ENCODE measurements at regions not wholly inside any gene's neighbourhood (a gene's known extent, or its start where the extent isn't known, plus 50 kb on each side); places are given as distances from the start of the nearest gene placed in this dataset.

- no peak for TF ChIP-seq CTCF (IDR thresholded peaks at IDR 0.05; ENCODE audit: unreplicated experiment)
- DNase-seq (ENCODE audit: low spot score in 2 of 2, unreplicated experiment in 2 of 2) = no peak
- H3K27me3 Mint-ChIP-seq (ENCODE audit: low read depth) = no peaks in the 10 kb centered on the region
- no peak overlapping the region for H3K27ac Mint-ChIP-seq
- H3K4me1 Mint-ChIP-seq = peaks cover 17% of the 10 kb centered on the region
- H3K4me3 Mint-ChIP-seq = no peak overlapping the region
- peaks cover 12% of the 10 kb centered on the region for H3K9me3 Mint-ChIP-seq
- H3K36me3 Mint-ChIP-seq = no peaks in the 10 kb centered on the region
Observed at GRCh38 chr14:61941421-61942150, 179.4 kb downstream of the SNAPC1 start.

- no peak overlapping the region for H3K27ac Mint-ChIP-seq
- peaks cover 12% of the 10 kb centered on the region for H3K9me3 Mint-ChIP-seq
- H3K36me3 Mint-ChIP-seq = no peaks in the 10 kb centered on the region
- no peaks in the 10 kb centered on the region for H3K4me1 Mint-ChIP-seq
- H3K27me3 Mint-ChIP-seq (ENCODE audit: low read depth) = no peaks in the 10 kb centered on the region
- DNase-seq (ENCODE audit: low spot score in 2 of 2, unreplicated experiment in 2 of 2) = no peak
- no peak for TF ChIP-seq CTCF (IDR thresholded peaks at IDR 0.05; ENCODE audit: unreplicated experiment)
- no peak overlapping the region for H3K4me3 Mint-ChIP-seq
Observed at GRCh38 chr14:61948376-61948775, 186.2 kb downstream of the SNAPC1 start.

- H3K27me3 Mint-ChIP-seq (ENCODE audit: low read depth) = no peaks in the 10 kb centered on the region
- no peaks in the 10 kb centered on the region for H3K36me3 Mint-ChIP-seq
- H3K27ac Mint-ChIP-seq = no peak overlapping the region
- peaks cover 2% of the 10 kb centered on the region for H3K9me3 Mint-ChIP-seq
- no peak for DNase-seq (ENCODE audit: low spot score in 2 of 2, unreplicated experiment in 2 of 2)
- H3K4me3 Mint-ChIP-seq = no peak overlapping the region
- no peaks in the 10 kb centered on the region for H3K4me1 Mint-ChIP-seq
- TF ChIP-seq CTCF (IDR thresholded peaks at IDR 0.05; ENCODE audit: unreplicated experiment) = no peak
Observed at GRCh38 chr14:61950340-61950739, 188.1 kb downstream of the SNAPC1 start.

- peaks cover 23% of the 10 kb centered on the region for H3K9me3 Mint-ChIP-seq
- H3K4me1 Mint-ChIP-seq = no peaks in the 10 kb centered on the region
- no peak overlapping the region for H3K27ac Mint-ChIP-seq
- no peaks in the 10 kb centered on the region for H3K27me3 Mint-ChIP-seq (ENCODE audit: low read depth)
- DNase-seq (ENCODE audit: low spot score in 2 of 2, unreplicated experiment in 2 of 2) = no peak
- no peak overlapping the region for H3K4me3 Mint-ChIP-seq
- peaks cover 1% of the 10 kb centered on the region for H3K36me3 Mint-ChIP-seq
- TF ChIP-seq CTCF (IDR thresholded peaks at IDR 0.05; ENCODE audit: unreplicated experiment) = no peak
Observed at GRCh38 chr14:61953602-61954001, 191.4 kb downstream of the SNAPC1 start.

GRCh38 chr14:61954306-61954705 lies 192.1 kb downstream of the SNAPC1 start:
- TF ChIP-seq CTCF (IDR thresholded peaks at IDR 0.05; ENCODE audit: unreplicated experiment) = no peak
- H3K4me3 Mint-ChIP-seq = no peak overlapping the region
- H3K27me3 Mint-ChIP-seq (ENCODE audit: low read depth) = no peaks in the 10 kb centered on the region
- peaks cover 23% of the 10 kb centered on the region for H3K9me3 Mint-ChIP-seq
- H3K36me3 Mint-ChIP-seq = peaks cover 1% of the 10 kb centered on the region
- DNase-seq (ENCODE audit: low spot score in 2 of 2, unreplicated experiment in 2 of 2) = no peak
- H3K4me1 Mint-ChIP-seq = no peaks in the 10 kb centered on the region
- no peak overlapping the region for H3K27ac Mint-ChIP-seq
